Testis (tissue), 2 donors: ENCODE measurements at regions not wholly inside any gene's neighbourhood (a gene's known extent, or its start where the extent isn't known, plus 50 kb on each side); places are given as distances from the start of the nearest gene placed in this dataset.

ENCODE experiments used
- DNase-seq: peaks from one replicate; pipeline ENCODE4 v3.0.0-alpha.2; 2019
- H3K27ac ChIP-seq, 2 donors: fragments of 200-600 bp; sonication (generic); one replicate each; pipeline ENCODE4 v1.5.1; 2019
- H3K27me3 ChIP-seq: fragments of 200-600 bp; sonication (generic); one replicate; pipeline ENCODE4 v1.5.1; 2019
- H3K36me3 ChIP-seq: fragments of 200-600 bp; sonication (generic); one replicate; pipeline ENCODE4 v1.5.1; 2017; ENCODE audit warnings: low read depth; ENCODE audit errors: missing control alignments
- H3K4me1 ChIP-seq: fragments of 200-600 bp; sonication (generic); one replicate; pipeline ENCODE4 v1.5.1; 2019
- H3K4me3 ChIP-seq, 2 donors: fragments of 200-600 bp; sonication (generic); one replicate each; pipeline ENCODE4 v1.5.1; 2017 to 2019
- H3K9me3 ChIP-seq: fragments of 200-600 bp; sonication (generic); one replicate; pipeline ENCODE4 v1.5.1; 2017
- POLR2A ChIP-seq: fragments of 450-650 bp; IDR thresholded peaks from one replicate; pipeline ENCODE4 v1.6.1; 2017; ENCODE audit warnings: antibody characterized with exemption, mild to moderate bottlenecking, moderate library complexity
- WGBS, 2 donors: methylation state at CpG; one replicate each; pipeline ENCODE4 v1.1.5; 2018; 5-methylcytosine and 5-hydroxymethylcytosine counted together
- intact Hi-C: fragments of 100-400 bp; cut with DNase I; formaldehyde crosslinking; loops from one replicate; pipeline ENCODE4 v1.15.1; 2023; ENCODE audit warnings: low total_unique reads
- TF ChIP-seq, protein P1 (sequence below), 3 experiments: fragments of 450-650 bp in 2 of 3; fragments of 200-600 bp in 1 of 3; sonication (generic) in 1 of 3; IDR thresholded peaks; one replicate each; pipeline ENCODE4 v1.5.1; 2016 to 2019; ENCODE audit warnings: antibody characterized with exemption in 3 of 3, mild to moderate bottlenecking in 2 of 3, moderate library complexity in 1 of 3

GRCh38 chr5:3251784-3252183 lies 343.8 kb upstream of the IRX1 start:
- intact Hi-C loops: no loop called here
- no peak for TF ChIP-seq POLR2A
- TF ChIP-seq, protein P1, sequence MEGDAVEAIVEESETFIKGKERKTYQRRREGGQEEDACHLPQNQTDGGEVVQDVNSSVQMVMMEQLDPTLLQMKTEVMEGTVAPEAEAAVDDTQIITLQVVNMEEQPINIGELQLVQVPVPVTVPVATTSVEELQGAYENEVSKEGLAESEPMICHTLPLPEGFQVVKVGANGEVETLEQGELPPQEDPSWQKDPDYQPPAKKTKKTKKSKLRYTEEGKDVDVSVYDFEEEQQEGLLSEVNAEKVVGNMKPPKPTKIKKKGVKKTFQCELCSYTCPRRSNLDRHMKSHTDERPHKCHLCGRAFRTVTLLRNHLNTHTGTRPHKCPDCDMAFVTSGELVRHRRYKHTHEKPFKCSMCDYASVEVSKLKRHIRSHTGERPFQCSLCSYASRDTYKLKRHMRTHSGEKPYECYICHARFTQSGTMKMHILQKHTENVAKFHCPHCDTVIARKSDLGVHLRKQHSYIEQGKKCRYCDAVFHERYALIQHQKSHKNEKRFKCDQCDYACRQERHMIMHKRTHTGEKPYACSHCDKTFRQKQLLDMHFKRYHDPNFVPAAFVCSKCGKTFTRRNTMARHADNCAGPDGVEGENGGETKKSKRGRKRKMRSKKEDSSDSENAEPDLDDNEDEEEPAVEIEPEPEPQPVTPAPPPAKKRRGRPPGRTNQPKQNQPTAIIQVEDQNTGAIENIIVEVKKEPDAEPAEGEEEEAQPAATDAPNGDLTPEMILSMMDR (IDR thresholded peaks at IDR 0.05): no peak
- Histone ChIP-seq H3K9me3 (no peaks in the 10 kb centered on the region), H3K36me3 (no peaks in the 10 kb centered on the region), H3K4me3 (no peak overlapping the region), H3K27me3 (no peaks in the 10 kb centered on the region), H3K4me1 (no peaks in the 10 kb centered on the region), H3K27ac (no peak overlapping the region)
- DNase-seq: no peak
- WGBS, 2 donors: 45 to 51% methylated on average over 3 to 5 of the region's 5 CpGs

DNA sequence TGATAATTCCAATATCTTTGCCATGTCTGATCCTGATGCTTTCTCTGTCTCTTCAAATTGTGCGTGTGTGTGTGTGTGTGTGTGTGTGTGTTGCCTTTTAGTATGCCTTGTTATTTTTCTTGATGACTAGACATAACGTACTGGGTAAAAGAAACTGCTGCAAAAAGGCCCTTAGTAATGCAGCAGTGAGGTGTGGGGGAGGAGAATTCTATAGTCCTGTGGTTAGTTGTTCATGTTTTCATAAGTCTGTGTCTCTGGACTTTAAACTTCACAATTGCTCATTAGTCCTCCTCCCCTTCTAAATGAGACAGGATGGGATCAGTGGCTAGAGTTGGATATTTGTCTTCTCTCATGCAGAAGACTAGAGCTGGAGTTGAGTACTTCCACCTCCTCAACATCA lies 346.2 kb upstream of the IRX1 start:
- no peak for DNase-seq
- no peaks in the 10 kb centered on the region for H3K27me3 ChIP-seq
- no peak overlapping the region for H3K4me3 ChIP-seq
- H3K36me3 ChIP-seq: no peaks in the 10 kb centered on the region
- TF ChIP-seq, protein P1 (IDR thresholded peaks at IDR 0.05): no peak
- TF ChIP-seq POLR2A: no peak
- intact Hi-C loops: no loop called here
- H3K4me1 ChIP-seq: no peaks in the 10 kb centered on the region
- WGBS, 2 donors: 40 to 75% methylated on average over 2 of the region's 2 CpGs
- H3K27ac ChIP-seq: no peak overlapping the region
- H3K9me3 ChIP-seq: no peaks in the 10 kb centered on the region

GRCh38 chr5:3237276-3237868 lies 358.3 kb upstream of the IRX1 start:
- H3K27ac ChIP-seq: no peak overlapping the region
- WGBS, 2 donors: 88 to 90% methylated on average over 4 to 11 of the region's 11 CpGs
- TF ChIP-seq, protein P1 (IDR thresholded peaks at IDR 0.05): no peak
- no peak for TF ChIP-seq POLR2A
- DNase-seq: no peak
- no peak overlapping the region for H3K4me3 ChIP-seq
- intact Hi-C loops: no loop called here
- no peaks in the 10 kb centered on the region for H3K36me3 ChIP-seq
- H3K27me3 ChIP-seq: no peaks in the 10 kb centered on the region
- H3K9me3 ChIP-seq: no peaks in the 10 kb centered on the region
- H3K4me1 ChIP-seq: no peaks in the 10 kb centered on the region

DNA sequence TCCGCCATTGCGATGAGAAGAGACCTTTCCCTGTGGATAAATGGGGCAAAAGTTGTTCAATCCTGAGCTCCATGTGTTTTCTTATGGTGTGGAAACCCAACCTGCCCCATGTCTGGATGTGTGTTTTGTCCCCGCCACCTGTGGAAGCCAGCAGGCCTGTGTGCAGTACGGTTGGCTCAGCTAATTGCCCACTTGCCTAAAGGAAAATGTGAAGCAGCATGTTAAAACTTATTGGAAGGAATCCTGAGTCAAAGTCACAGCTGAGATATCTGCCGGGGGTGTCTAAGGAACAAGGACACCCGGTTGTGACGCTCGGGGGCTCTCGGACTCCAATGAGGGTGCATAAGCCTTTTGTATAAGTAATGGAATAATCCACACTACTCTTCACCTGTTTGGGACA lies 361.1 kb upstream of the IRX1 start:
- WGBS, 2 donors: 91 to 94% methylated on average over 9 of the region's 9 CpGs
- no peak overlapping the region for H3K4me3 ChIP-seq
- no peaks in the 10 kb centered on the region for H3K4me1 ChIP-seq
- DNase-seq: no peak
- TF ChIP-seq, protein P1 (IDR thresholded peaks at IDR 0.05): no peak
- TF ChIP-seq POLR2A: no peak
- H3K27ac ChIP-seq: no peak overlapping the region
- H3K9me3 ChIP-seq: no peaks in the 10 kb centered on the region
- no peaks in the 10 kb centered on the region for H3K36me3 ChIP-seq
- intact Hi-C loops: no loop called here
- H3K27me3 ChIP-seq: no peaks in the 10 kb centered on the region

DNA sequence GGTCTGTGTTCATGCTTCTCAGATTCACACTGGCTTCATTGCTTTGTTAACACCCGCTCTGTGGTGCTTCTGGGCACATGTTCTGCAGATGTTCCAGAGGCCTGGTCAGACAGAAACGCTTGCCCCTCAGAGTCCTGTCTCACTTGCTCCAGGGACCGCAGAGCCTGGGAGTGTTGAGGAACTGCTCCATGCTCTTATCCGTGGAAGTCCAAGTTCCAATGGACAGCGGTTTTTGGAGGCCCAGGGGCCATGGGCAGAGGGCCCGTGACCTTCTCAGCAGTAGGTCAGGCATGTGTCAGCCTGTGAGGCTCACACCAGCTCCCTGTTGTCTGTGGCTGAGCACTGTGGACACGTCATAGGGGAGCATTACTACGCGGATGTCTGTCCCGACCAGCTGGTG lies 364.7 kb upstream of the IRX1 start:
- no peak overlapping the region for H3K4me3 ChIP-seq
- TF ChIP-seq POLR2A: no peak
- TF ChIP-seq, protein P1 (IDR thresholded peaks at IDR 0.05): no peak
- WGBS, 2 donors: 84 to 87% methylated on average over 10 of the region's 10 CpGs
- H3K36me3 ChIP-seq: no peaks in the 10 kb centered on the region
- H3K9me3 ChIP-seq: no peaks in the 10 kb centered on the region
- no peaks in the 10 kb centered on the region for H3K4me1 ChIP-seq
- no peaks in the 10 kb centered on the region for H3K27me3 ChIP-seq
- no peak overlapping the region for H3K27ac ChIP-seq
- intact Hi-C loops: no loop called here
- no peak for DNase-seq
